HG02571 (cell line): ENCODE measurements at regions not wholly inside any gene's neighbourhood (a gene's known extent, or its start where the extent isn't known, plus 50 kb on each side); places are given as distances from the start of the nearest gene placed in this dataset.
"Not testable (repeated sequence)": the region's sequence is repeated elsewhere in the genome, so short reads cannot be mapped to it uniquely, and the experiment has no call there.

Experiments used
- ATAC-seq: cut with Tn5 transposase; IDR thresholded peaks from one replicate; pipeline ENCODE4 v1.9.1; 2021; ENCODE audit warnings: mild to moderate bottlenecking, moderate library complexity; ENCODE audit not compliant: unreplicated experiment

- peak; percentile 54 for ATAC-seq
Measured at GRCh38 chr3:193040836-193041672, 123.4 kb upstream of the MB21D2 start.

DNA sequence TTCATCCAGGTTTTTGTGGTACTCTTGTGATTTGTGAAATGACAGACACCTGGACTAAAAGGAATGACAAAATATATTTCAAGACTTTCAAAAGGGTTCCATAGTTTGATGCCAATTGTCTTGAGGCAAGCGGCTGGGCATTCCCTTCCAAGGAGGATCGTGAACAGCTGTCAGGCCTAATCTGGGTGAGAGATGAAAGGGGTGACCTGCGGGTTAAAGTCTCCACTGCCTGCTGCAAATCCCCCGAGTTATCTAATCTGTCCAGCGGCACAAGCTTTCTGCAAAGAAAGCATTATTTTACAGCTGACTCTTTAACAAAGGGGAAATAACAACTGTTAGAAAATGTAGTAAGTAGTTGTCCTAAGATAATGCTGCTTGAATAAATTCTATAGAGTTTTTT lies 128.7 kb upstream of the MB21D2 start:
- no peak for ATAC-seq

GRCh38 chr3:193047461-193047860 lies 129.8 kb upstream of the MB21D2 start:
- ATAC-seq, result not testable (repeated sequence)

DNA sequence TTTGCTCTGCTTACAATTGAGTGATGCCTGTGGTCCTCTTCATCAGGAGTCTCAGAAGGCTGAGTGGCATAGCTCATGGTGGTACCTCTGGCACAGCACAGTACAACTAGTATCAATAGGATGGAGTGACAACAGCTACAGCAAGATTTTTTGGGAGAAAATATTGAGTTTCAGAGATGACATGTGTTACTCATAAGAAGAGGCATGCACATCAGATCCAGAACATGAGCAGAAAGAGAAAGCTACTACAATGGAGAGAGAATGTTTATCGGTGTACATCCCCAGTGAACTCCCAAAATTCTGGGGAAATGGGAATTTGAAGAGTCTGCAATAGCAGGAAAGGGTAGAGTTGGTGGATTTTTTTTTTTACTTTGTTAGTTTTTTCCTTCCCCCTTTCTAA lies 130.5 kb upstream of the MB21D2 start:
- ATAC-seq, result no peak

DNA sequence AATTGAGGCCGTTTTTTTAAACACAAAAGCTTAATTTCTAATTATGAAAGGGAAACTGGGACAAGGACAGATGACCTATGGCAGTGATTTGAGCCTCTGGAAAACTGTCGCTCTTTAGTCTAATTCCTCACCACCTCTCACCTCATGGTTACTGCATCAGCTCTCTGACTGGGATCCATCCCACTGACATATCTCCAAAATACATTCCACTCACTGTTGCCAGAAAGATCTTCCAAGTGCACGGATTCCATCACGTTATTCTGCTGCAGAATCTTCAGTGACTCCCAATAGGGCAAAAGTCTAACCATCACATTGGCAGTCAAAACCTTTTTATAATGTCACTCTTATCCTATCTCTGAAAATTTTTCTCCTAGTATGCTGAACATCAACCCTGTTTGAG lies 132.3 kb upstream of the MB21D2 start:
- ATAC-seq, result no peak

DNA sequence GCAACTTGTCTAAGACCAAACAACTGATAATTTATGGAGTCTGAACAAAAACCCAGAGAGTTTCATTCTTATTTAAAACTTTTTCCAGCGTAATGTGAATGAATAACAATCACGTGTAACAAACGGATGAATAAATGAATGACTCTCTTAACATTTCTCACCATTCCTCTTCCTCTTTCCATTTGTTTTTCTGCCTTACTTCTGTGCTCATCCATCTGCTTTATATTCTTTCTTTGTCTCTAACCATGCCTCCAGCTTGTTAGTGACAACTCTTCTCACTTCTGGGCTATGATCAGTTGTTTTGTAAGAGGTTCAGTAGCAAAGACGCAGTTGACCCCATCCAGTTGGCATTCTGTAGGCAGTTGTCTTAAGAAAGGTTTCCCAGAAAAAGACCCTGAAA lies 133.7 kb upstream of the MB21D2 start:
- no peak for ATAC-seq

DNA sequence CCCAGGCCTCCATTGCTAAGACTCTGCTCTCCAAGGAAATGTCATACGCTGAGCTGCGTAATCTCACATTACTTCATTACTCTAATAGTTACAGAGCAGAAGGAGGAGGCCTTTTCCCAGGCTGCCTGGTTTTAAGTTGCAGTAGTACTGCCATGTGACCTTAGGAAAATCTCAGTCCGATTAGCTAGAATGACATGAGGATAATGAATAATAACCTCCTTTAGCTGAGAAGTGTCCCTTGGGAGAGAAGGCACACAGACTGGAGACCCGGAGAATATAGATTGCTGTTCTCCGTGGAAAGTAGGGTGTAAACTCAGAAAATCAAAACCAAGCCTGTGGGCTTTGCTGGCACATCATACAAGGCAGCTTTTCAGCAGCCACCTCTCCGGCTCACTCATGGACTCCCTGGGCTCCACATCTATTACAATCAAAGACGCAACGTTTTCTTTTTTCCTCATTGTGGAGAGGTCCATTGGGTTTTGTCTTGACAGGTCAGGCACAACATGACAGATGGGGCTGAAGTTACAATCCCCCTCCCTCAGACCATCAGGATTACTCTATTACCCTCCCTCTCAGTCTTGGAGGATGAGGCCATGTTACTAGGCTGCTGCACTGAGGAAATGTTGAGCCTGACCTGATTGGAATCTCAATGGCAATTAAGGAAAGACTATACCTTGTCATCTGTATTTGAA lies 134.8 kb upstream of the MB21D2 start:
- ATAC-seq, result no peak

GRCh38 chr3:193053046-193053435 lies 135.4 kb upstream of the MB21D2 start:
- ATAC-seq, result no peak

DNA sequence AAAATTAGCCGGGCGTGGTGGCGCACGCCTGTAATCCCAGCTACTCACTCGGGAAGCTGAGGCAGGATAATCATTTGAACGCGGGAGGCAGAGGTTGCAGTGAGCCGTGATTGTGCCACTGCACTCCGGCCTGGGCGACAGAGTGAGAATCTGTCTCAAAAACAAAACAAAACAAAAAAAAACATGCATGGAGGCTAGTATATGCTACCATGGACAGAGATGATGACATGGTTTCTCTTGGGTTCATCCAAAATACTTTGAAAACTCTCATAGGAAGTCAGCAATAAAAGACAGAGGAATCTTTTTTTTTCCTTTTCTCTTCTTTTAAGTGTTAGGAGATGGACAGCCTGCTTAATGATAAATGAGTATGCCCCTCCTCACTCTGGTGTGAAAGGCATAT lies 137.7 kb upstream of the MB21D2 start:
- ATAC-seq, result no peak

DNA sequence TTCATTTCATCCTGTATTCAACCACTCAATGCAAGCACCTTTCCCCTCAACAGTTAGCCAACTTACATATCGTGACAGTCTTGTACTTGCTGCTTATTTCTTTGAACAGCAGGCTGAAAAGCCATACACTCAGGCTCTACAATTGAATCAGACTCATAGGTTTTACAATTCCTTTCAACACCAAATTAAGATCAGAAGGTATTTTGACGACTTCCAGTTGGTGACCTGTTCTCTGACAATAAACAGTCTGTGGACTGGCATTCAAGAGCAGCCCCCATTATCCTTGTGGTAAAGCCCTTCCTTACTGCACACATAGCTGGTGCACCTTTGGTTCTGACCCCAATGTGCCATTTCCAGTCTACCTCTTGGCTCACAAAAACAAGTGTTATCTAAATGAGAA lies 140.0 kb upstream of the MB21D2 start:
- ATAC-seq, result no peak

DNA sequence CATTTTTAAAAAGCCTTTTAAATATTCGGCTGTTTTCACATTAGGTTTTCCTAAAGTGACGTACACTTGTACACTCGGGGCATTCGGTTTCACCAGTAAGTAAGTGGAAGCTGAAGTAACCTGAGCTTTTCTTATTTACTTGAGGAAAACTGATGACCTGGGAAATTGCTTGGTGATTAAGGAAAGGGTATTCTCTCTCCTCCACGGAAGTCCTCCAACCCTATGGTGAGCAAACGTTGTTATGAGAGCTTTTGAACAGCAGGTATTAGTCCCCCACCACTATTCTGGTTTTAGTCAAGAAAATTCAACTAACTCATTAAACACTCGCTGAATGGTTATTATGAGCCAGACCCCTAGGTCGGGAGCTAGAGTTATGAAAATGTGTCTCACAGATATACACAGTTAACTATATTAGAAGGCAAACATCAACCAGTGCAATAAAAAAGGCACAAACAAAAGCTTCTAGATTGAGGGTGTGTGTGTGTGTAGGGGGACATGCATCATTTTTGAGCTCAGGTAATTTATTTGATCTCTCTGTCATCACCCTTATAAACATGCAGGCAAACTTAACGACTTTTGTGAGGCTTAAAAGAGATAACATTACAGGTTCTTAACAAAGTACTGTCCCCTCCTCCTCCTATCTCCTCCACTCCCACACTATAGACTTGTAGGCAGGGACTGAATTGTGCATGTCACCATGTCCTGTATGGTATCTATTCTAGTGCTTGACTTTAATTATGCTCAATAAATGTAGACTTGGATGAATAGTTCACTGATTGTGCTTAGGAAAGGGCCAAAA lies 143.3 kb upstream of the MB21D2 start:
- no peak for ATAC-seq

- ATAC-seq, result no peak
Measured at GRCh38 chr3:193068365-193068764, 150.7 kb upstream of the MB21D2 start.

- ATAC-seq, result not testable (repeated sequence)
Measured at GRCh38 chr3:193069732-193070131, 152.1 kb upstream of the MB21D2 start.

DNA sequence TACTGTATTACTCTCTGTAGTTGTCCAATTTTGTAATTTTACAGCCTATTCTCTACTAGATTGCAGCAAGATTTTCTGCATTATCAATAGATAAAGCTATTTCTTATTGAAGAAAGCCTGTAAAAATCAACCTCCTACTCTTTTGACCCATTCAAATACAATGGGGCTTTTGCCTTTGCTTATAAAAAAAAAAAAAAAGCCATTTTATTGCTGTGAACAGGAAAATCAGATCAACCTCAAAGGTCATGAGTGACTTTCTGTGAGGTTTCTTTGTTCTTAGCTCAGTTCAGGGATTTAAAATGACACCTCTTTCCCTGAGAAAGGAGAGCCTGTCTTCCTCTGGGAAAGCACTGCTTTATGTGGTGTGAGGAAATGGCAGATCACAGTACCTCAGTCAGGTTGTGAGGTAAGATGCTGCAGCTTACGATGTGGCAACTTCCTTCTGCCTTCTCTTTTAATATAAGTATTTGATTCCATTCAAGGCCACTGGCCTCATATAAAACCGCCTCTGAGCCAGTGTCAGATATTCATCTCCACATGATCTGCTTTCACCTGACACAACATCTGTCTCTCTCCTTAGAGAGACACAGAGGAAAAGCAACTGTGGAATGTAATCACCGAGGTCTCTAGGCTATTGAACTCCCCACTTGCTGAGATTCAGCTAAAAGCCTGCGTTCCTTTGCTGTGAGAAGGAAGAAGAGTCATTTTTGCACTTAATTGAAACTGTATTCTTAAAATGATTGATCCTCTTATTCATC lies 161.5 kb upstream of the MB21D2 start:
- no peak for ATAC-seq

- no peak for ATAC-seq
Measured at GRCh38 chr3:193080821-193081365, 160.1 kb upstream of the PLAAT1 start.

DNA sequence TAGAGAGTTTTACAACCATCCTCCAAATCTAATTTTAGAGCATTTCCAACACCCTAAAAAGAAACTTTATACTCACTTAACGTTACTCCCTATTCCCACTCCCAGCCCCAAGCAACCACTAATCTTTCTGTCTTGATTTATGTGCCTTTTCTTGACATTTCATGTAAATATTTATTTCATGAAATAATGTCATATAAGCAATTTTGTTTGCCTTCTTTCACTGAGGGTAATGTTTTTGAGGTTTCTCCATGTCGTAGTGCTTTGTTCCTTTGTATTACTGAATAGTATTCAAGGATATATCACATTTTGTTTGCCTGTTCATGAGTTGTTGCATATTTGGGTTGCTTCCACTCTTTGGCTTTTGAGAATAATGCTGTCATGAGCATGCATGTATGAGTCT lies 155.4 kb upstream of the PLAAT1 start:
- ATAC-seq, result no peak

DNA sequence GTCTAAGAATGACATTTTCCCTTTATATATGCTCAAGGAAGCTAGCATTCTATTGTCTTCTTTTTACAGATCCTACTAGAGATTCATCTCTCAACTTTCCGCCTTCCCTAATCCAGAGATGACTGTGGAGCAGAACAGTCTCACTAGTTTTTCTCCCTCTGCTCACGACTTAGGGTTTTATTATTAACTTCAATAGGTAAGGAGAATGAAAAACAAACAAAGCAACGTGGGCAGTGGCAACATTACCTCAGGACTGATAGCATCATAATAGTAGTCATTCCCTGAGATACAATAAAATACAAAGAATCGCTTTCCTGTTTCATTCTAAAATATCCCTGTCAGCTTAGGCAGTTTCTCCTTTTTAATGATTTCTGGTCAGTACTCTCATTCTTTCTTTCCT lies 154.3 kb upstream of the PLAAT1 start:
- ATAC-seq, result no peak

DNA sequence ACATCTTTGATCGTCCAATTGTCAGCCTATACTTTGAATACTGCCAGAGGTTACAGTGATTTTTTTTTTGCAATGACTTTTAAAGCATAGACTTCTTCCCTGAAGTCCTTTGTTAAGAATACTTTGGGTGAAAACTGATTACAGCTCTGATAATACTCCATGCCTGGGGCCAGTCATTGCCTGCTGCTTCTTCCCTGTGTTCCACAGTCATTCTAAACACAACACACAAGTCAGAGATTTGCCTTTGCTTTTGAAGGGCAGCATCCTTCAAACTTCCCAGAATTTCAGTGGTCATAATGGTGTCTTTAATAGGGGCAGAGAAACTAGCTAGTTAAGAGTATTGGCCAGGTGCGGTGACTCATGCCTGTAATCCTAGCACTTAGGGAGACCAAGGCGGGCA lies 153.7 kb upstream of the PLAAT1 start:
- no peak for ATAC-seq

GRCh38 chr3:193095366-193095765 lies 145.7 kb upstream of the PLAAT1 start:
- ATAC-seq, result no peak

DNA sequence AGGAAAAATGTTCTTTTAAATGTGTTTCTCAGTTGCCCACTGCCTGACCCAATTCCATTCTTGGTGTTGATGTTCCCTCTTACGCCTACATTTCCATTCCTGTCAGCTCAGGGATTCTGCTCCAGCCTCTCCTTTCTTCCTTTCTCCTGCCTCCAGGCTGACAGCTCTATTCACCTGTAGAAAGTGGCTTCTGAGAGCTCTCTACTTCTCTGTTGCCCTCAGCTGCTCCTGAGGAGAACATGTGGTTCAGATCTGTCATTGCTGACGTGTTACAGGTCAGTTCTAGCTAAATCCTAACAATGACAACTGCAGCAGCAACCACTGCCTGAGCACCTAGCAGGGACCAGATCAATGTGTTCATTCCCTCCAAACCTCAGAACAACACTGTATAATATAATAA lies 144.9 kb upstream of the PLAAT1 start:
- ATAC-seq, result no peak
